ENCODE measurements at regions not wholly inside any gene's neighbourhood (a gene's known extent, or its start where the extent isn't known, plus 50 kb on each side); places are given as distances from the start of the nearest gene placed in this dataset.

- no peak for DNase-seq
- H3K27ac ChIP-seq, result peak overlapping the region; percentile 97
- TF ChIP-seq, protein P1, sequence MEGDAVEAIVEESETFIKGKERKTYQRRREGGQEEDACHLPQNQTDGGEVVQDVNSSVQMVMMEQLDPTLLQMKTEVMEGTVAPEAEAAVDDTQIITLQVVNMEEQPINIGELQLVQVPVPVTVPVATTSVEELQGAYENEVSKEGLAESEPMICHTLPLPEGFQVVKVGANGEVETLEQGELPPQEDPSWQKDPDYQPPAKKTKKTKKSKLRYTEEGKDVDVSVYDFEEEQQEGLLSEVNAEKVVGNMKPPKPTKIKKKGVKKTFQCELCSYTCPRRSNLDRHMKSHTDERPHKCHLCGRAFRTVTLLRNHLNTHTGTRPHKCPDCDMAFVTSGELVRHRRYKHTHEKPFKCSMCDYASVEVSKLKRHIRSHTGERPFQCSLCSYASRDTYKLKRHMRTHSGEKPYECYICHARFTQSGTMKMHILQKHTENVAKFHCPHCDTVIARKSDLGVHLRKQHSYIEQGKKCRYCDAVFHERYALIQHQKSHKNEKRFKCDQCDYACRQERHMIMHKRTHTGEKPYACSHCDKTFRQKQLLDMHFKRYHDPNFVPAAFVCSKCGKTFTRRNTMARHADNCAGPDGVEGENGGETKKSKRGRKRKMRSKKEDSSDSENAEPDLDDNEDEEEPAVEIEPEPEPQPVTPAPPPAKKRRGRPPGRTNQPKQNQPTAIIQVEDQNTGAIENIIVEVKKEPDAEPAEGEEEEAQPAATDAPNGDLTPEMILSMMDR (IDR thresholded peaks at IDR 0.05; ENCODE audit: low read depth, low read length), result no peak
- no peaks in the 10 kb centered on the region for H3K36me3 ChIP-seq
- H3K9me3 ChIP-seq (ENCODE audit: severe bottlenecking), result peaks cover 10% of the 10 kb centered on the region
- H3K4me3 ChIP-seq (ENCODE audit: low read depth, low read length), result peak overlapping the region; percentile 81
- no peaks in the 10 kb centered on the region for H3K27me3 ChIP-seq (ENCODE audit: insufficient read depth, low read depth, severe bottlenecking)
Measured at GRCh38 chr4:128553686-128554515, 255.6 kb upstream of the JADE1 start.

GRCh38 chr4:128552586-128552907, 257.0 kb upstream of the JADE1 start:
- no peaks in the 10 kb centered on the region for H3K27me3 ChIP-seq (ENCODE audit: insufficient read depth, low read depth, severe bottlenecking)
- H3K4me3 ChIP-seq (ENCODE audit: low read depth, low read length), result peak overlapping the region; percentile 81
- peak; percentile 44 for DNase-seq
- H3K36me3 ChIP-seq, result no peaks in the 10 kb centered on the region
- TF ChIP-seq, protein P1 (IDR thresholded peaks at IDR 0.05; ENCODE audit: low read depth, low read length), result no peak
- H3K9me3 ChIP-seq (ENCODE audit: severe bottlenecking), result peaks cover 10% of the 10 kb centered on the region
- H3K27ac ChIP-seq, result peak overlapping the region; percentile 97

- peaks cover 10% of the 10 kb centered on the region for H3K9me3 ChIP-seq (ENCODE audit: severe bottlenecking)
- no peaks in the 10 kb centered on the region for H3K27me3 ChIP-seq (ENCODE audit: insufficient read depth, low read depth, severe bottlenecking)
- TF ChIP-seq, protein P1 (IDR thresholded peaks at IDR 0.05; ENCODE audit: low read depth, low read length), result no peak
- no peak overlapping the region for H3K27ac ChIP-seq
- no peaks in the 10 kb centered on the region for H3K36me3 ChIP-seq
- DNase-seq, result no peak
- H3K4me3 ChIP-seq (ENCODE audit: low read depth, low read length), result no peak overlapping the region
Measured at GRCh38 chr4:128551280-128551679, 258.2 kb upstream of the JADE1 start.

GRCh38 chr4:128550060-128550459, 259.4 kb upstream of the JADE1 start:
- Histone ChIP-seq H3K4me3 (ENCODE audit: low read depth, low read length) (no peak overlapping the region), H3K36me3 (no peaks in the 10 kb centered on the region), H3K9me3 (ENCODE audit: severe bottlenecking) (peaks cover 10% of the 10 kb centered on the region), H3K27me3 (ENCODE audit: insufficient read depth, low read depth, severe bottlenecking) (no peaks in the 10 kb centered on the region), H3K27ac (no peak overlapping the region)
- TF ChIP-seq, protein P1 (IDR thresholded peaks at IDR 0.05; ENCODE audit: low read depth, low read length), result no peak
- no peak for DNase-seq

DNA sequence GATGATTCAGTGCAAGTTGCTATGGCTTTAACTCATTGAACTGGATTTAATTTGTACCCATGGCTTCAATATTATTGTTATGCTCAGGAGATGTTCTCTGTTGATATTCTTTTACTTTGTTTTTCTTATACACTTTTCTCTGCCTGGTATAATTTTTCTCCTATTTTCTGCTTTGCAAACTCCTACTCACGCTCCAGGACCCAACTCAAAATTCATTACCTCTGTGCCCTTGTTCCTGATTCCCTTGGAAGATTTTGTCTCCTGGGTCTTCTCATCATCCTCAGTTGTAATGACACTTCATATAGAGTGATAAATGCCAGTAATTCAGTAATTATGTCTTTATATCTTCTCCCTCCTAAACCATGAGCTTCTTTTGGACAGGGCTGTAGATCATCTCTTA, 259.9 kb upstream of the JADE1 start:
- TF ChIP-seq, protein P1 (IDR thresholded peaks at IDR 0.05; ENCODE audit: low read depth, low read length), result no peak
- no peaks in the 10 kb centered on the region for H3K36me3 ChIP-seq
- H3K27me3 ChIP-seq (ENCODE audit: insufficient read depth, low read depth, severe bottlenecking), result no peaks in the 10 kb centered on the region
- peaks cover 10% of the 10 kb centered on the region for H3K9me3 ChIP-seq (ENCODE audit: severe bottlenecking)
- no peak for DNase-seq
- H3K27ac ChIP-seq, result no peak overlapping the region
- H3K4me3 ChIP-seq (ENCODE audit: low read depth, low read length), result no peak overlapping the region

GRCh38 chr4:128548381-128548780, 260.8 kb upstream of the PGRMC2 start:
- Histone ChIP-seq H3K36me3 (no peaks in the 10 kb centered on the region), H3K27me3 (ENCODE audit: insufficient read depth, low read depth, severe bottlenecking) (no peaks in the 10 kb centered on the region), H3K9me3 (ENCODE audit: severe bottlenecking) (peaks cover 10% of the 10 kb centered on the region), H3K27ac (no peak overlapping the region), H3K4me3 (ENCODE audit: low read depth, low read length) (no peak overlapping the region)
- TF ChIP-seq, protein P1 (IDR thresholded peaks at IDR 0.05; ENCODE audit: low read depth, low read length), result no peak
- no peak for DNase-seq
